HepG2 (cell line): ENCODE measurements at regions not wholly inside any gene's neighbourhood (a gene's known extent, or its start where the extent isn't known, plus 50 kb on each side); places are given as distances from the start of the nearest gene placed in this dataset.

Experiments used
- ATAC-seq: fragments of 200-7000 bp; cut with Tn5 transposase; 3 replicates; pipeline ENCODE4 v1.9.1; 2020; ENCODE audit warnings: mild to moderate bottlenecking, moderate library complexity
- BruUV-seq: library from RNA; stranded (reverse); fragments of 400-500 nt; replicated peaks from 2 replicates; lab custom pipeline; 2021; lab: Mats Ljungman, UMichigan
- CTCF ChIA-PET: fragments of 300-600 bp; formaldehyde crosslinking; extraction: SDS; loops from one replicate; lab custom pipeline; 2021; ENCODE audit warnings: low total read pairs, inconsistent platforms, low intra/inter-chr PET ratio; lab: Yijun Ruan, JAX
- POLR2A ChIA-PET: fragments of 350-600 bp; sonication (Branson Sonifier 250); formaldehyde crosslinking; loops from one replicate; lab custom pipeline; 2020; ENCODE audit warnings: antibody characterized with exemption, inconsistent platforms; lab: Yijun Ruan, JAX
- DNase-seq: peaks from one replicate; pipeline ENCODE4 v3.0.0-alpha.2; 2015; ENCODE audit warnings: low spot score
- FAIRE-seq: peaks from 3 replicates; lab custom pipeline; 2011; peaks lifted over from hg19 to GRCh38; lab: Jason Lieb, UNC
- H2AFZ ChIP-seq: one replicate; pipeline ENCODE4 v1.6.1; 2011; ENCODE audit warnings: low read length, inconsistent platforms
- H3K27ac ChIP-seq: fragments of 300-600 bp; 3 replicates; pipeline ENCODE4 v1.8.0; 2011; ENCODE audit warnings: mixed run types, mild to moderate bottlenecking, mixed read lengths, low read length, inconsistent platforms; ENCODE audit not compliant: insufficient read depth; ENCODE audit errors: extremely low read length
- H3K27me3 ChIP-seq, 2 experiments: fragments of 200-600 bp in 1 of 2; 2 replicates in 1 of 2; 3 replicates in 1 of 2; pipeline versions ENCODE4 v1.6.0 to v1.8.0; 2011; ENCODE audit warnings: low read length in 2 of 2, mild to moderate bottlenecking in 2 of 2, moderate library complexity in 2 of 2, inconsistent platforms in 1 of 2; ENCODE audit not compliant: insufficient read depth in 2 of 2, control insufficient read depth in 1 of 2
- H3K36me3 ChIP-seq, 2 experiments: fragments of 200-600 bp in 1 of 2; replicated peaks in 1 of 2; 2 replicates in 1 of 2; 3 replicates in 1 of 2; pipeline versions ENCODE4 v1.5.1 to v1.8.0; 2011; ENCODE audit warnings: low read length in 2 of 2, inconsistent platforms in 1 of 2; ENCODE audit not compliant: insufficient read depth in 2 of 2, control insufficient read depth in 1 of 2
- H3K4me1 ChIP-seq: 2 replicates; pipeline ENCODE4 v1.5.1; 2012; ENCODE audit warnings: low read length, inconsistent platforms; ENCODE audit not compliant: insufficient read depth
- H3K4me2 ChIP-seq: 2 replicates; pipeline ENCODE4 v1.6.0; 2011; ENCODE audit warnings: low read depth, low read length, inconsistent platforms
- H3K4me3 ChIP-seq, 3 experiments: fragments of 200-600 bp in 1 of 3; sonication (generic), shearing (Covaris generic) in 1 of 3; replicated peaks in 1 of 3; 2 replicates each; pipeline ENCODE4 v1.5.1; 2011 to 2016; ENCODE audit warnings: low read length in 3 of 3, inconsistent platforms in 2 of 3, low read depth in 2 of 3, mild to moderate bottlenecking in 2 of 3, control low read depth in 1 of 3, mixed read lengths in 1 of 3; ENCODE audit not compliant: insufficient read depth in 1 of 3
- H3K79me2 ChIP-seq: one replicate; pipeline ENCODE4 v1.6.1; 2011; ENCODE audit warnings: low read length, inconsistent platforms; ENCODE audit not compliant: insufficient read depth
- H3K9ac ChIP-seq: 2 replicates; pipeline ENCODE4 v1.6.0; 2011; ENCODE audit warnings: mild to moderate bottlenecking, low read depth, low read length, inconsistent platforms; ENCODE audit not compliant: insufficient read depth
- H3K9me3 ChIP-seq: 2 replicates; pipeline ENCODE4 v1.5.1; 2012; ENCODE audit warnings: mild to moderate bottlenecking, low read length
- H4K20me1 ChIP-seq: 2 replicates; pipeline ENCODE4 v1.6.0; 2011; ENCODE audit warnings: inconsistent platforms, mild to moderate bottlenecking, low read length, moderate library complexity; ENCODE audit not compliant: insufficient read depth
- EP300 ChIP-seq, 3 experiments: sonication (generic) in 1 of 3; formaldehyde crosslinking in 1 of 3; IDR thresholded peaks; 2 replicates each; pipeline versions ENCODE4 v1.5.1 to v1.6.1; 2011 to 2020; ENCODE audit warnings: low read depth in 2 of 3, low read length in 2 of 3, borderline replicate concordance in 1 of 3, improper control_type of control experiment in 1 of 3, mild to moderate bottlenecking in 1 of 3, missing genetic modification reagents in 1 of 3, moderate library complexity in 1 of 3
- MAZ ChIP-seq, 2 experiments: sonication (generic) in 1 of 2; formaldehyde crosslinking in 1 of 2; IDR thresholded peaks; 2 replicates each; pipeline versions ENCODE4 v1.5.0 to v1.6.1; 2012 to 2020; ENCODE audit warnings: low read depth in 2 of 2, mild to moderate bottlenecking in 2 of 2, borderline replicate concordance in 1 of 2, improper control_type of control experiment in 1 of 2, low read length in 1 of 2, missing genetic modification reagents in 1 of 2, moderate library complexity in 1 of 2
- RELA ChIP-seq: sonication (generic); formaldehyde crosslinking; IDR thresholded peaks from 2 replicates; pipeline ENCODE4 v1.4.0; 2020; ENCODE audit warnings: missing genetic modification reagents
- SMC3 ChIP-seq: IDR thresholded peaks from 2 replicates; pipeline ENCODE4 v1.6.1; 2011; ENCODE audit warnings: low read length, improper control_type of control experiment
- THAP11 ChIP-seq: IDR thresholded peaks from 2 replicates; pipeline ENCODE4 v1.6.1; 2016; ENCODE audit warnings: missing biosample characterization, missing genetic modification reagents
- THYN1 ChIP-seq: sonication (generic); formaldehyde crosslinking; IDR thresholded peaks from 2 replicates; pipeline ENCODE4 v1.8.1; 2023; ENCODE audit warnings: low read depth, mild to moderate bottlenecking, moderate library complexity, missing genetic modification reagents, borderline replicate concordance
- ZBTB10 ChIP-seq: sonication (generic); formaldehyde crosslinking; IDR thresholded peaks from 2 replicates; pipeline ENCODE4 v1.4.0; 2020; ENCODE audit warnings: missing genetic modification reagents, borderline replicate concordance
- ZFYVE20 ChIP-seq: sonication (generic); formaldehyde crosslinking; IDR thresholded peaks from 2 replicates; pipeline ENCODE4 v1.8.0; 2023; ENCODE audit warnings: low read depth, mild to moderate bottlenecking, moderate library complexity, missing genetic modification reagents, borderline replicate concordance
- ZMAT3 ChIP-seq: sonication (generic); formaldehyde crosslinking; conservative IDR thresholded peaks from 2 replicates; pipeline ENCODE4 v1.7.0; 2021; ENCODE audit warnings: missing genetic modification reagents
- ZNF34 ChIP-seq: sonication (generic); formaldehyde crosslinking; IDR thresholded peaks from 2 replicates; pipeline ENCODE4 v1.4.0; 2020; ENCODE audit warnings: mild to moderate bottlenecking, missing genetic modification reagents, borderline replicate concordance
- ZNF558 ChIP-seq: sonication (generic); formaldehyde crosslinking; IDR thresholded peaks from 2 replicates; pipeline ENCODE4 v1.9.0; 2022; ENCODE audit warnings: mild to moderate bottlenecking, missing genetic modification reagents, borderline replicate concordance
- ZNF563 ChIP-seq: sonication (generic); formaldehyde crosslinking; IDR thresholded peaks from 2 replicates; pipeline ENCODE4 v1.8.0; 2022; ENCODE audit warnings: mild to moderate bottlenecking, moderate library complexity, missing genetic modification reagents
- ZNF564 ChIP-seq: sonication (generic); formaldehyde crosslinking; IDR thresholded peaks from 2 replicates; pipeline ENCODE4 v1.8.1; 2023; ENCODE audit warnings: mild to moderate bottlenecking, missing genetic modification reagents
- ZSCAN31 ChIP-seq: sonication (generic); formaldehyde crosslinking; IDR thresholded peaks from 2 replicates; pipeline ENCODE4 v1.5.0; 2020; ENCODE audit warnings: low read depth, mild to moderate bottlenecking, missing genetic modification reagents
- ZSCAN9 ChIP-seq: IDR thresholded peaks from 2 replicates; pipeline ENCODE4 v1.6.1; 2016; ENCODE audit warnings: borderline replicate concordance
- WGBS: methylation state at CpG from one replicate; pipeline ENCODE4 v1.1.6; 2017; ENCODE audit warnings: low lambda C conversion rate; 5-methylcytosine and 5-hydroxymethylcytosine counted together
- in situ Hi-C: cut with HindIII; loops from 2 replicates; pipeline ENCODE4 v1.10.0; 2017; ENCODE audit warnings: low pct_unique_long_range_greater_than_20kb; ENCODE audit not compliant: extremely low pct_ligation_motif_present
- intact Hi-C: fragments of 100-400 bp; cut with micrococcal nuclease; formaldehyde crosslinking; loops from one replicate; pipeline ENCODE4 v1.10.0; 2022; ENCODE audit not compliant: unreplicated experiment
- TF ChIP-seq, protein P1 (sequence below): IDR thresholded peaks from 2 replicates; pipeline ENCODE4 v1.6.1; 2018; ENCODE audit warnings: missing genetic modification reagents

- Histone ChIP-seq H3K27ac (no peak overlapping the region), H3K27me3 (no peaks in the 10 kb centered on the region), H3K4me1 (no peaks in the 10 kb centered on the region), H3K79me2 (no peaks in the 10 kb centered on the region), H3K4me2 (no peak overlapping the region), H3K4me3 (no peak overlapping the region), H3K9ac (no peak overlapping the region), H4K20me1 (no peaks in the 10 kb centered on the region), H2AFZ (no peak overlapping the region), H3K9me3 (no peaks in the 10 kb centered on the region), H3K36me3 (no peaks in the 10 kb centered on the region)
- intact Hi-C loops: no loop called here
- in situ Hi-C loops: no loop called here
- no peak for FAIRE-seq
- peak in 1 of 2 experiments; percentile 35; a peak in 1 of 4 replicates for TF ChIP-seq EP300 (IDR thresholded peaks at IDR 0.05; ENCODE audit: low read depth in 2 of 2, low read length in 2 of 2)
- TF ChIP-seq EP300 (CRISPR knock-in tag; IDR thresholded peaks at IDR 0.05; ENCODE audit: borderline replicate concordance): no peak
- TF ChIP-seq ZBTB10 (CRISPR knock-in tag): no peak
- POLR2A ChIA-PET: no interaction called here
- 0% methylated on average over 3 of the region's 7 CpGs for WGBS
- CTCF ChIA-PET: no interaction called here
- DNase-seq: no peak
- ATAC-seq: no peak
- no TSS peak for BruUV-seq
These were observed 143.9 kb upstream of the TBL1X start for GRCh38 chrX:9320940-9321339.

DNA sequence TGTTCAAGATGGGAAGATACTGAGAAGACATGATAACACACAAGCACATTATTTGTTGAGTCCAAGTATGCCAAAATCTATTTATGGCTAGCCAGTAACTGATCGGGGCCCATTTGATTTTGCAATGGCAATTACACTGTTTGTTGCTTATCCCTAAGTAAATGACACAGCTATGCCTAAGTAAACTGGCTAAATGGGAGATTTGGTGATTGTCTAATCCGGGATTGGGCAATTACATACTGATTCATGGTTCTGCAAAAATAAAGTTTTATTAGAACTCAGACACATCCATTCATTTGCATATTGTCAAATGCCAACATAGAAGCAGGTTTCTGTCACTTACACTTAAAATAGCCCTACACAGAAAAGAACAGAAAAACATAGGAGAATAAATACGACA lies 140.2 kb upstream of the TBL1X start:
- H3K27ac ChIP-seq: no peak overlapping the region
- ATAC-seq: no peak
- no TSS peak for BruUV-seq
- no peaks in the 10 kb centered on the region for H3K4me1 ChIP-seq
- WGBS: 4% methylated on average over 3 of the region's 3 CpGs
- no peaks in the 10 kb centered on the region for H4K20me1 ChIP-seq
- H3K9me3 ChIP-seq: no peaks in the 10 kb centered on the region
- no peak overlapping the region for H3K4me3 ChIP-seq
- no peak overlapping the region for H3K4me2 ChIP-seq
- in situ Hi-C loops: no loop called here
- no peak for DNase-seq
- no peaks in the 10 kb centered on the region for H3K36me3 ChIP-seq
- ChIA-PET CTCF (no interaction called here), POLR2A (no interaction called here)
- H3K9ac ChIP-seq: no peak overlapping the region
- H3K79me2 ChIP-seq: no peaks in the 10 kb centered on the region
- FAIRE-seq: no peak
- intact Hi-C loops: no loop called here
- no peak overlapping the region for H2AFZ ChIP-seq
- no peaks in the 10 kb centered on the region for H3K27me3 ChIP-seq
- TF ChIP-seq SMC3 (no peak), ZFYVE20 (CRISPR knock-in tag) (no peak), THAP11 (CRISPR knock-in tag) (no peak), ZNF34 (CRISPR knock-in tag) (no peak), THYN1 (no peak), ZSCAN9 (no peak), ZMAT3 (no peak), ZNF558 (no peak), ZNF563 (CRISPR knock-in tag) (no peak), ZSCAN31 (CRISPR knock-in tag) (no peak), ZNF564 (CRISPR knock-in tag) (no peak), MAZ (IDR thresholded peaks at IDR 0.05; ENCODE audit: borderline replicate concordance, low read depth, low read length) (no peak), MAZ (CRISPR knock-in tag; IDR thresholded peaks at IDR 0.05; ENCODE audit: low read depth) (no peak), RELA (CRISPR knock-in tag) (no peak)
- TF ChIP-seq, protein P1, sequence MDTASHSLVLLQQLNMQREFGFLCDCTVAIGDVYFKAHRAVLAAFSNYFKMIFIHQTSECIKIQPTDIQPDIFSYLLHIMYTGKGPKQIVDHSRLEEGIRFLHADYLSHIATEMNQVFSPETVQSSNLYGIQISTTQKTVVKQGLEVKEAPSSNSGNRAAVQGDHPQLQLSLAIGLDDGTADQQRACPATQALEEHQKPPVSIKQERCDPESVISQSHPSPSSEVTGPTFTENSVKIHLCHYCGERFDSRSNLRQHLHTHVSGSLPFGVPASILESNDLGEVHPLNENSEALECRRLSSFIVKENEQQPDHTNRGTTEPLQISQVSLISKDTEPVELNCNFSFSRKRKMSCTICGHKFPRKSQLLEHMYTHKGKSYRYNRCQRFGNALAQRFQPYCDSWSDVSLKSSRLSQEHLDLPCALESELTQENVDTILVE (CRISPR knock-in tag): no peak
